ENCODE measurements at regions not wholly inside any gene's neighbourhood (a gene's known extent, or its start where the extent isn't known, plus 50 kb on each side); places are given as distances from the start of the nearest gene placed in this dataset.

DNA sequence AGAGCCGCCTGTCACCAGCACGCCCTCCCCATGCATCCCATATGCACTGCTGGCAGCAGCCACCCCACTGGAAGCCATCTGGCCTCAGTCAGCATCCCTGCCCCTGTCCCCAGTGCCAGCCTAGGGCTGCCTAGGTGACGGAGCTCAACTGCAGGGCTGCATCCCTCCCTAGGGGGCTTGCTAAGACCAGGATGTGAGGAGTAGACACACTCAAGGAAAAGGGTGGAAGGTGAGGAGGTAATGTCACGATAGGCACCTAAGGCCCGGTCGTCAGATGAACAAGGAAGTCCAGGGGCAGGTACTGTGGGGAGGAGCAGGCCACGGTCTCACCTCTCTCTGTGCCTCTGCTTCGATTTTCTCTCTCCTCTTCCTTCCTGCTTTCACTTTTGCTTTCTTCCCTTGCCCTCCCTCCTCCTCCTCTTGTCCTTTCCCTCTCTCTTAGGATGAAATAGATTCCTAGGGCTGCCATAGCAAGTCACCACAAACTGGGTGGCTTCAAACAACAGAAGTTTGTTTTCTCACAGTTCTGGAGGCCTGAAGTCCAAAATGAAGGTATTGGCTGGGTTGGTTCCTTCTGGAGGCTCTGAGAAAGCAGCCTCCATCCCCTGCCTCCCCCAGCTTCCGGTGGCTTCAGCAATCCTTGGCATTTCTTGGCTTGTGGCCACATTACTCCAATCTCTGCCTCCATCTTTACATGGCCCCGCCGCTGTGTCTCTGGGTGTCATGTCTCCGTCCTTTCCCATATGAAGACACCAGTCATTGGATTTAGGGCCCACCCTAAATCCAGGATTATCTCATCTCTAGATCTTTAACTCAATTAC, 298.3 kb downstream of the SHQ1 start:
- no peaks in the 10 kb centered on the region for H3K27me3 ChIP-seq (ENCODE audit: insufficient read depth, low read length)
- Mint-ChIP-seq H3K27ac (peak overlapping the region in 2 of 3 experiments; percentile 35 to 64; a peak in 2 of 7 replicates), H3K4me3 (no peak overlapping the region), H3K4me1 (peaks cover 13 to 15% of the 10 kb centered on the region in 2 experiments), H3K36me3 (ENCODE audit: insufficient read depth in 1 of 3, low read depth in 3 of 3) (peaks cover 0 to 4% (median 0%) of the 10 kb centered on the region in 3 experiments; a peak in 1 of 7 replicates), H3K27me3 (ENCODE audit: low read depth) (no peaks in the 10 kb centered on the region; the same call in 1 of the 2 replicates), H3K9me3 (no peaks in the 10 kb centered on the region)
- no CpG with 5 or more reads among the region's 12 CpGs for WGBS (ENCODE audit: extremely low coverage, insufficient read length, low lambda C conversion rate)
- no peak overlapping the region for H3K9ac ChIP-seq (ENCODE audit: extremely low read depth, insufficient read length, low read length)
- H4K91ac ChIP-seq (ENCODE audit: insufficient read length, low read depth, low read length) = no peak overlapping the region
- no peaks in the 10 kb centered on the region for H3K4me1 ChIP-seq (ENCODE audit: insufficient read depth, low read length)
- H4K8ac ChIP-seq (replicated peaks; ENCODE audit: insufficient read length, low read depth, low read length) = no peak overlapping the region
- no peak for TF ChIP-seq CTCF (conservative IDR thresholded peaks at IDR 0.05)
- H3K4ac ChIP-seq (ENCODE audit: low read depth, low read length) = no peak overlapping the region
- no peak overlapping the region for H2BK5ac ChIP-seq (ENCODE audit: insufficient read length, low read length)
- no peak overlapping the region for H2BK12ac ChIP-seq (ENCODE audit: insufficient read length, low read depth, low read length)
- no peak overlapping the region for H3K56ac ChIP-seq (ENCODE audit: insufficient read length, low read depth, low read length)
- H2BK120ac ChIP-seq (ENCODE audit: low read depth, low read length, poor library complexity, severe bottlenecking) = no peak overlapping the region
- no peak overlapping the region for H3T11ph ChIP-seq (ENCODE audit: low read length)
- H4K5ac ChIP-seq (ENCODE audit: insufficient read length, low read depth, low read length) = no peak overlapping the region
- H3K79me1 ChIP-seq (ENCODE audit: insufficient read depth, low read depth, low read length, poor library complexity, severe bottlenecking) = no peaks in the 10 kb centered on the region
- no peak overlapping the region for H3K27ac ChIP-seq (ENCODE audit: insufficient read length, low read depth, low read length)
- H2BK20ac ChIP-seq (ENCODE audit: low read depth, low read length, poor library complexity, severe bottlenecking) = no peak overlapping the region
- H3K23me2 ChIP-seq (ENCODE audit: insufficient read length, low read depth, low read length, poor library complexity, severe bottlenecking) = no peaks in the 10 kb centered on the region
- H2AK5ac ChIP-seq (ENCODE audit: insufficient read length, low read length) = no peak overlapping the region
- no peak overlapping the region for H3K18ac ChIP-seq (ENCODE audit: insufficient read length, low read depth, low read length)
- H3K23ac ChIP-seq (ENCODE audit: insufficient read length, low read depth, low read length) = no peak overlapping the region
- no peak overlapping the region for H2BK15ac ChIP-seq (ENCODE audit: low read depth, low read length)
- H4K20me1 ChIP-seq (ENCODE audit: control insufficient read depth, insufficient read depth, insufficient read length) = no peaks in the 10 kb centered on the region
- no peak overlapping the region for H3K14ac ChIP-seq (ENCODE audit: insufficient read depth, low read length)
- no peaks in the 10 kb centered on the region for H3K79me2 ChIP-seq (ENCODE audit: insufficient read depth, low read length)
- no peak overlapping the region for H2AFZ ChIP-seq (ENCODE audit: low read length)
- DNase-seq = no peak
- H3K9me3 ChIP-seq (ENCODE audit: control insufficient read depth, low read depth, low read length) = no peaks in the 10 kb centered on the region
- H3K4me2 ChIP-seq (ENCODE audit: insufficient read depth, insufficient read length, low read length) = no peak overlapping the region

All from H9 (cell line).